RWPE1 (cell line): ENCODE measurements at regions not wholly inside any gene's neighbourhood (a gene's known extent, or its start where the extent isn't known, plus 50 kb on each side); places are given as distances from the start of the nearest gene placed in this dataset.

Source experiments
- CTCF ChIA-PET: fragments of 350-600 bp; sonication (Branson Sonifier 250); formaldehyde crosslinking; extraction: SDS; loops from one replicate; lab custom pipeline; 2021; lab: Yijun Ruan, JAX
- POLR2A ChIA-PET: fragments of 400-600 bp; formaldehyde crosslinking; extraction: SDS; loops from one replicate; lab custom pipeline; 2020; ENCODE audit warnings: antibody characterized with exemption; ENCODE audit not compliant: low non-redundant PET; lab: Yijun Ruan, JAX
- DNase-seq: peaks from one replicate; pipeline ENCODE4 v3.0.0; 2012; ENCODE audit warnings: low spot score
- H3K27ac ChIP-seq: fragments of 450-650 bp; 2 replicates; pipeline ENCODE4 v1.5.1; 2017
- CTCF ChIP-seq: fragments of 450-650 bp; conservative IDR thresholded peaks from 2 replicates; pipeline ENCODE4 v1.5.1; 2017; ENCODE audit warnings: low read depth, mild to moderate bottlenecking

- DNase-seq: no peak
- no peak for TF ChIP-seq CTCF
- POLR2A ChIA-PET: no interaction called here
- peak overlapping the region; percentile 24; the same call in 1 of the 2 replicates for H3K27ac ChIP-seq
- CTCF ChIA-PET: interaction anchor here (0.6 kb wide), 1 partner anchor 8 kb away, joined by 3 read pairs; no protein-coding TSS in a partner anchor
Observed at GRCh38 chr13:84447640-84447978, 565.3 kb upstream of the SLITRK1 start.

- peak overlapping the region; percentile 24; the same call in 1 of the 2 replicates for H3K27ac ChIP-seq
- no peak for TF ChIP-seq CTCF
- ChIA-PET POLR2A (no interaction called here), CTCF (interaction anchor here (0.6 kb wide), 1 partner anchor 9 kb away, joined by 3 read pairs; no protein-coding TSS in a partner anchor)
- no peak for DNase-seq
Observed at GRCh38 chr13:84446972-84447639, 564.8 kb upstream of the SLITRK1 start.

- TF ChIP-seq CTCF: no peak
- peak overlapping the region; percentile 66 for H3K27ac ChIP-seq
- DNase-seq: peak; percentile 64
- POLR2A ChIA-PET: interaction anchor here (0.6 kb wide), 1 partner anchor 15 kb away, joined by 3 read pairs; no protein-coding TSS in a partner anchor
- CTCF ChIA-PET: no interaction called here
Observed at GRCh38 chr13:84445776-84446175, 563.5 kb upstream of the SLITRK1 start.

- POLR2A ChIA-PET: no interaction called here
- DNase-seq: no peak
Observed at GRCh38 chr13:84443463-84443862, 561.2 kb upstream of the SLITRK1 start.

GRCh38 chr13:84439108-84439507 lies 556.8 kb upstream of the SLITRK1 start:
- DNase-seq: peak; percentile 55
- H3K27ac ChIP-seq: no peak overlapping the region
- no peak for TF ChIP-seq CTCF
- ChIA-PET POLR2A (no interaction called here), CTCF (no interaction called here)

More at GRCh38 chr13:84443463-84443862, 561.2 kb upstream of the SLITRK1 start:
- H3K27ac ChIP-seq: no peak overlapping the region
- CTCF ChIA-PET: no interaction called here
- TF ChIP-seq CTCF: no peak

- no peak for TF ChIP-seq CTCF
- ChIA-PET CTCF (no interaction called here), POLR2A (no interaction called here)
- DNase-seq: no peak
- no peak overlapping the region for H3K27ac ChIP-seq
Observed at GRCh38 chr13:84433024-84433423, 550.8 kb upstream of the SLITRK1 start.
